ENCODE measurements at regions not wholly inside any gene's neighbourhood (a gene's known extent, or its start where the extent isn't known, plus 50 kb on each side); places are given as distances from the start of the nearest gene placed in this dataset.

DNA sequence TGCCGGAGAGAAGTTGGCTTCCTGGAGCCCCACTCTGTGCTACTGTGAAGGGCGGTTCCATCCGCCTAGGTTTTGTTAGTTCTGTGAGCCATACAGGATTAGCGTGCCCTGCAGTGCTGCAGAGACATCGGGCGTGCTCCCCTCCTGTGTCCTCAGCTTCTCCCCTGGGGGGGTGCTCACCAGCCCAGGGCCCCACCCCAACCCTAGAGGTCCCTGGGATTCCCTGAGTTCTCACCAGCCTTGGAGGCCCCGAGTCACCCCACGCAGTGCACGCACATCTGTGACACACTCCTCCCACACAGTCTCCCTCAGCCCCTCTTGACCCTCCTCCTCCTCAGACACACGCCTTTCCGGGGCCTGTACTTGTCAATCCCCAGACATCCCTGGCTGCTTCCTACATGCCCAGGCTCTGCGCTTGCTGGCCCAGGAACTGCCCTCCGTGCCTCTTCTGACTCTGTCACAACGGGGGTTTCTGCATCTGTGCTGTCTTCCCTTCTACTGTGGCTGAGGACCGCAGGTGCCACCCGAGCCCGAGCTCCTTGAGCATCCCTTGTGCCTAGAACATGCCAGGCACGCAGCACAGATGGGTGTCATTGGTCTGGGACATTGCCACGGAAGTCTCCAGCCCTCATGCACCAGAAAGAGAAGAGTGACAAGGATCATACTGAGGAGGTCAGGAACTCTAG is 123.2 kb upstream of the RPS6KA2 start:
- TF ChIP-seq, protein P1, sequence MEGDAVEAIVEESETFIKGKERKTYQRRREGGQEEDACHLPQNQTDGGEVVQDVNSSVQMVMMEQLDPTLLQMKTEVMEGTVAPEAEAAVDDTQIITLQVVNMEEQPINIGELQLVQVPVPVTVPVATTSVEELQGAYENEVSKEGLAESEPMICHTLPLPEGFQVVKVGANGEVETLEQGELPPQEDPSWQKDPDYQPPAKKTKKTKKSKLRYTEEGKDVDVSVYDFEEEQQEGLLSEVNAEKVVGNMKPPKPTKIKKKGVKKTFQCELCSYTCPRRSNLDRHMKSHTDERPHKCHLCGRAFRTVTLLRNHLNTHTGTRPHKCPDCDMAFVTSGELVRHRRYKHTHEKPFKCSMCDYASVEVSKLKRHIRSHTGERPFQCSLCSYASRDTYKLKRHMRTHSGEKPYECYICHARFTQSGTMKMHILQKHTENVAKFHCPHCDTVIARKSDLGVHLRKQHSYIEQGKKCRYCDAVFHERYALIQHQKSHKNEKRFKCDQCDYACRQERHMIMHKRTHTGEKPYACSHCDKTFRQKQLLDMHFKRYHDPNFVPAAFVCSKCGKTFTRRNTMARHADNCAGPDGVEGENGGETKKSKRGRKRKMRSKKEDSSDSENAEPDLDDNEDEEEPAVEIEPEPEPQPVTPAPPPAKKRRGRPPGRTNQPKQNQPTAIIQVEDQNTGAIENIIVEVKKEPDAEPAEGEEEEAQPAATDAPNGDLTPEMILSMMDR (IDR thresholded peaks at IDR 0.05; ENCODE audit: low read depth, low read length, missing control alignments): no peak
- DNase-seq (ENCODE audit: extremely low read depth, low read depth): no peak
- H3K4me3 ChIP-seq (replicated peaks; ENCODE audit: low read depth, low read length): no peak overlapping the region

DNA sequence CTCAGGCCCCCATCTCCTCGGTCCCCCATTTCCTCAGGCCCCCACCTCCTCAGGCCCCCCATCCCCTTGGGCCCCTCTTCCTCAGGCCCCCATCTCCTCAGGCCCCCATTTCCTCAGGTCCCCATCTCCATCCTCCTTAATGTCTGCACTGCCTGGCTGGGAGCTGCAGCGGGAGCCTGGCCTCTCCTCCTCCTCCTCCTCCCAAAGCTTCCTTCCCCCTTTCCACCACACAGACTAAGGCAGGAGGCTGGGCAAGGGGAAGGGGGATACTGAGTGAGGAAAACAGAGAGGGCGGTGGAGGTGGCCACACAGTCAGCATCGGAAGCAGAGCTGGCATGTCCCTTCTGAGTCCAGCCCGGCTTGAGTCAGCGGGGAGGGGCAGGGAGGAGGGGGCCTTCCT is 122.6 kb upstream of the RPS6KA2 start:
- DNase-seq (ENCODE audit: extremely low read depth, low read depth): no peak
- no peak overlapping the region for H3K4me3 ChIP-seq (replicated peaks; ENCODE audit: low read depth, low read length)
- TF ChIP-seq, protein P1 (IDR thresholded peaks at IDR 0.05; ENCODE audit: low read depth, low read length, missing control alignments): no peak

DNA sequence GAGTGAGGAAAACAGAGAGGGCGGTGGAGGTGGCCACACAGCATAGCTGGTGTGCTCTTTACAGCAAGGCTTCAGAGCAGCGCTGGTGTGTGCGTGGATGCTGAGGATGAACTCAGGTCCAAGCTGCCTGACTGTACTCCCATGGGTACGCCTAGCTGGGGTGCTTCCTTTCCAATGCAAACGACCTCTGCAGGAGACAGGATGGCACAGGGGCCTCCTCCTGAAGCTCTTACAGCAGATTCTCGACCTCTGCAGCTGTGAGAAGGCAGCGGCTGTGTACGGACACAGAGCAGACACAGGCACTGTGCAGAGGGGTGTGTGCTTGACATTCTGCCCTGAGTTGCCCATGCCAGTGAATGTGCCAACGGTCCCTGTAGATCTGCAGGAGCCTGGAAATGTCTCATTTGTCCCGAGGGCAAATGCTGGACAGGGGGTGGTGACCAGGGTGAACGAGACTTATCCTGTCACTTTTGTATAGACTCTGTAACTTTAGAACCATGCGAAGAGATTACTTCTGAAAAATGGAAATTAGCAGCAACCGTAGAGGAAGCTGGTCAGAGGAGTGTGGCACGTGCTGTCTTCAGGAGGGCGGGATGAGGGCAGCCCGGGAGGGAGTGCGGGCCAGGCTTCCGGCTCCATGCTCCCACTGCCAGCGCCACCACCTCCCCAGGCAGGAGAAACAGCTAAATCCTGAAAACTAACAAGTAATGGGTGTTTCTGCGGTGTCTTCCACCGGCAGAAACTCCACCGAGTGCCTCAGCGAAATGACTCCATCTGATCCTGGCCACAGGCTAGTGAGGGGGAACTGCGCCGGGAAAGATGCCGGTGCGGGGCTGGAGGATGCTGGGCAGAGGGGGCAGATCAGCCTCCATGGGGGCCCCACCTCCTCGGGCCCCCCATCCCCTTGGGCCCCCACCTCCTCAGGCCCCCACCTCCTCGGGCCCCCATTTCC is 120.9 kb upstream of the RPS6KA2 start:
- no peak for DNase-seq (ENCODE audit: extremely low read depth, low read depth)
- no peak overlapping the region for H3K4me3 ChIP-seq (replicated peaks; ENCODE audit: low read depth, low read length)
- TF ChIP-seq, protein P1 (IDR thresholded peaks at IDR 0.05; ENCODE audit: low read depth, low read length, missing control alignments): no peak

DNA sequence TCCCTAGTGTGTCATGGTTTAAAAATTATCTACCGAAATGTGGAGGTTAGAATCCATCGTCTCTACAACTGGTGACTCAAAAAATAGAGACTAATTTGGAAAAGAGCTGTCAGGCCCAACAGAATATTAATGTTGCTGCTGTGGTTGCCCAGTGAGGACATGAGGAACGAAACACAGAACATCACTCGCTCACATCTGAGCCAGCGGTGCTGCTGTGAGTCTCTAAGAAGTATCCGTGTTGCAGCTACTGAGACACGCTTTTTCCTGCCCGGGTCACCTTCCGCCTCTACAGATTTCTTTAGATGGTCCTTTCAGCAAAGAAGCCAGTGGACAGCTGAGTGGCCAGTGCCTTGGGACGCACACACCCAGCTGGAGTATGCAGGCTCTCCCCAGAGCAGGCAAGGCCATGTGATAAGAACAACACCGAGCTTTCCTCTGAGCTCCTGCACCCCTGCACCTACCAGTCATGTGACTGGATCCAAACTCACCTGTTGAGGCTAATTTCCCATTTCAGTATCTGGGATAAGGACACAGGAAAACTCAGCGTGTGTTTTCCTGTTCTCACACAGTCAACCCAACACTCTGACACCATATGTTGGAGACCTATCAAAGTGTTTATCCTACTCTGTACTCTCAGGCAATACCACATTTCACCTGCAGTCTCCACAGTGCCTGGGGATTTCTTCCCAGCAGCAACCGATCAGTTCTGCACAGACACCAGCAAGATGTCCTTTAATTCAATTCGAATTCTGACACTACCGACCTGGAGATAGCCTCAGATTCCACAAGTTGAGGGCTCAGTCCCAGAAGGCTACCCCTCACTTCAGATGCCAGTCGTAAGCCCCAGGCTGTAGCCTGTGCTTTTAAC is 119.0 kb upstream of the RPS6KA2 start:
- TF ChIP-seq, protein P1 (IDR thresholded peaks at IDR 0.05; ENCODE audit: low read depth, low read length, missing control alignments): no peak

DNA sequence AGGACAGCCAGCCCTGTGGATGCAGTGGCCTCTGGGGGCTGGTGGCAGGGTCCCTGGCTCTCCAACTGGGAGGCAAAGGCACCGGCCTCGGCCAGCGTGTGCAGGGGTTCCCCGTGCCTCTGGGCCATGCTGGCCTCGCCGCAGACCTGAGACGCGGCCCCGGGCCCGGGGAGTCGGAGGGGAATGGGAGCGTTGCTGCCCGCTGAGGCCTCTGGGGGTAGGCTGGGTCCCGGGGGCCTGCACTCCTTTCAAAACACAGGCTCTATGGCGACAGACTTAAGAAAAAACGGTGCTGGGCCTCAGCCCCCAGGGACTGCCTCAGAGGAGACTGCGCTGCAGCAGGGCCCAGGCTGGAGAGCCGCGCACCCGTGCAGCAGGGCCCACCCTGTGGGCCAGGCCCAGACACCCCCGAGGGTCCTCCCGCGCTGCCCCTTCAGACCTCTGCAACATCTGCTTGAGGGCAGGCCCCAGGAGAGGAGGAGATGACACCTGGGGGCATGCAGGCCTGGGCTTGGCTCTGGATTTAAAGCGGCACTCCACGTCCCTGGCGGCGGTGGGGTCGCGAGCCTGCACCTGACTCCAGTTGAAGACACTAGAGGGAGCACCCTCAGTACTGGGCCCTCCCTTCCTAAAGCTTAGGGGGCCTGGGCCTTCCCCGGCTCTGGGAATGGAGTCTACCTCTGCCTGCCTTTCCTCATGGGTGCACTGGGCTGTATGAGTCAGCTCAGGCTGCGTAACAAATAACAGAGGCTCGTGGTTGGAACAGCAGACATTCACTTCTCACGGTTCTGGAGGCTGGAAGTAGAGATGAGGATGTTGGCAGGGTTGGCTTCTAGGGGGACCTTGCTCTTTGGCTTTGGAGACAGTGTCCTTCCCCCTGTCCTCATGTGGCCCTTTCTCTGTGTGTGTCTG is 117.4 kb upstream of the RPS6KA2 start:
- TF ChIP-seq, protein P1 (IDR thresholded peaks at IDR 0.05; ENCODE audit: low read depth, low read length, missing control alignments): no peak
- H3K4me3 ChIP-seq (replicated peaks; ENCODE audit: low read depth, low read length): no peak overlapping the region
- DNase-seq (ENCODE audit: extremely low read depth, low read depth): no peak

More for the DNA sequence above, 119.0 kb upstream of the RPS6KA2 start:
- H3K4me3 ChIP-seq (replicated peaks; ENCODE audit: low read depth, low read length): no peak overlapping the region
- DNase-seq (ENCODE audit: extremely low read depth, low read depth): no peak
